ENCODE measurements at regions not wholly inside any gene's neighbourhood (a gene's known extent, or its start where the extent isn't known, plus 50 kb on each side); places are given as distances from the start of the nearest gene placed in this dataset.
"Not testable (repeated sequence)": the region's sequence is repeated elsewhere in the genome, so short reads cannot be mapped to it uniquely, and the experiment has no call there.

DNA sequence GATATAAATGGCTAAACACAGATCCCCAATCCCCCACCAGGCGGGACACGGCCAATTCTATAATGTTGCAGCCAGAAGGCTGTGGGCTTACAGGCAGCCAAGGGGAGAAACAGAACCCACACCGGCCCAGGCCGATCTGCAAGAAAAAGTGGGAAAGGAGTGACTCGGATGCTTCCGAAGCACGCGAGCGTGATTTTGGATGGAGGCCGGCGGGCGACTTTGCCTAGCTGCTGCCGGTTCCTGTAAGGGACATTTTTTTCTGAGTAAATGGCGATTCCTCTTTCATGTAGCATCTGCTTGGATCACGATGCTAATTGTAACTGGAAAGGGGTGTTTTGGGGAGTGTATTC lies 470.2 kb downstream of the PCDH19 start:
- Histone ChIP-seq H3K4me1 (ENCODE audit: control insufficient read depth, insufficient read depth, low read length) (no peaks in the 10 kb centered on the region), H3K36me3 (ENCODE audit: control insufficient read depth in 2 of 2, insufficient read depth in 1 of 2, low read length in 2 of 2) (no peaks in the 10 kb centered on the region), H3K27ac (ENCODE audit: extremely low read depth, low read depth, low read length) (no peak overlapping the region), H3K9me3 (ENCODE audit: control insufficient read depth, insufficient read depth, low read depth, low read length) (no peaks in the 10 kb centered on the region), H3K4me3 (ENCODE audit: low read depth, low read length) (no peak overlapping the region)
- CTCF ChIA-PET, result no interaction called here
- TF ChIP-seq ZNF302 (tag by site-specific recombination; IDR thresholded peaks at IDR 0.05; ENCODE audit: low read depth) (no peak), ZNF248 (tag by site-specific recombination; IDR thresholded peaks at IDR 0.05) (no peak), ZNF600 (tag by site-specific recombination; IDR thresholded peaks at IDR 0.05) (no peak), ZNF211 (tag by site-specific recombination; IDR thresholded peaks at IDR 0.05; ENCODE audit: low read depth) (no peak)
- POLR2A ChIA-PET, result no interaction called here

DNA sequence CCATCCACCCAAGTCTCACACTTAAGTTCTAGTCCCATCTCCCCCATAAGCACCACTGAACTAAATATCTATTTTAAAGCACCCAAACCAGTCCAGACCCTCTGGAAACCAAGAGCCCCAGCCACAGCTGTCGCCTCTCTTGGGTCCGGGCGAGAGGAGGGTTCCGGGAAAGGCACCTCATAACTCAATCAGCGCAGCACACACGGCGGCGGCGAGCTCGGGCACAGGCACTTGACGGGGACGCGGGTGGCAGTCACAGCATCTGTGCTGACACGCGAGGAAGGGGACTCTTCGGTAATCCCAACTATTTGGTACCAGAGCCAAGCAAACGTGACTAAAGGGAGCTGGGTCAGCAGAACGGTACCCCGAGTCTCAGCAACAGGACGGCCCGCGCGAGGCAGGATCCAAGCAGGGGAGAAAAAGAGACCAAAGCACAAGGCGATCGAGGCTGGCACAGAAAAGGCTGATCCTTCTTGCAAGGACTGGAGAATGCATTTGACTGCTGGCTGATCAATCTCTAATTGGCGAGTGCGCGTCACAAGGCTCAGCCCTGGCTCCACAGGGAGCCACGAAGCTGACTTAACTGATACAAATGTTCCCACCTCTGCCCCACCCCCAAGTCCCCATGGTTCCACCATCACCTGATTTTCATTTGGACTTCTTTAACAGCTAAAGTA lies 470.7 kb downstream of the PCDH19 start:
- H3K4me3 ChIP-seq (ENCODE audit: low read depth, low read length); H3K4me1 ChIP-seq (ENCODE audit: control insufficient read depth, insufficient read depth, low read length); POLR2A ChIA-PET; H3K36me3 ChIP-seq (ENCODE audit: control insufficient read depth in 2 of 2, insufficient read depth in 1 of 2, low read length in 2 of 2); CTCF ChIA-PET; H3K27ac ChIP-seq (ENCODE audit: extremely low read depth, low read depth, low read length); H3K9me3 ChIP-seq (ENCODE audit: control insufficient read depth, insufficient read depth, low read depth, low read length): not testable (repeated sequence)

DNA sequence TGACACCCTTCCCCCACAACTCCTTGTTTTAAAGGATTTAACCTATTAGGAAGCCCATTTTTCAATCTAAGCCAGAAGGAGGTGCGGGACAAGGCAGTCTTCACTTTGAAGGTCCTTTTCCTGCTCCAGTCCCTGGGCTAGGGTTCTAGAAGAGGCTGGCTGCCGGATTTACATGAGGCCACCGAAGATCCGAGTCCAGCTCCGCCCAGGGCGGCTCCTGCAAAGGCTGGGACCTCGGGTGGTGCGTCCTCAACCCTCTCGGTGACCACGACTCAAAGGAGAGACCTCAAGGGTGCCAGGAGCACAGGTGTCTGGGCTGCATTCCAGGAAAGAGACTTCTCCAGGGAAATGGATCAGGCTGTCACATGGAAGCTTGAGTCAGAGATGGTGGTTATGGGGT lies 471.6 kb downstream of the PCDH19 start:
- no peaks in the 10 kb centered on the region for H3K9me3 ChIP-seq (ENCODE audit: control insufficient read depth, insufficient read depth, low read depth, low read length)
- H3K27ac ChIP-seq (ENCODE audit: extremely low read depth, low read depth, low read length), result no peak overlapping the region
- no peaks in the 10 kb centered on the region for H3K4me1 ChIP-seq (ENCODE audit: control insufficient read depth, insufficient read depth, low read length)
- TF ChIP-seq ZNF121 (tag by site-specific recombination; IDR thresholded peaks at IDR 0.05) (no peak), SP2 (tag by site-specific recombination; IDR thresholded peaks at IDR 0.05) (no peak), ZNF48 (tag by site-specific recombination; IDR thresholded peaks at IDR 0.05) (no peak), ZBTB1 (tag by site-specific recombination; IDR thresholded peaks at IDR 0.05) (no peak), SP3 (tag by site-specific recombination; IDR thresholded peaks at IDR 0.05) (no peak), SETDB1 (IDR thresholded peaks at IDR 0.05; ENCODE audit: insufficient read length, low read length) (no peak), ZNF366 (tag by site-specific recombination; conservative IDR thresholded peaks at IDR 0.05) (no peak), ZNF221 (tag by site-specific recombination; IDR thresholded peaks at IDR 0.05; ENCODE audit: borderline replicate concordance) (no peak), KLF1 (tag by site-specific recombination; IDR thresholded peaks at IDR 0.05) (no peak), ZNF785 (tag by site-specific recombination; IDR thresholded peaks at IDR 0.05) (no peak), ZNF529 (tag by site-specific recombination; IDR thresholded peaks at IDR 0.05; ENCODE audit: insufficient replicate concordance) (no peak), ZNF311 (tag by site-specific recombination; IDR thresholded peaks at IDR 0.05; ENCODE audit: borderline replicate concordance) (no peak), ZFHX2 (tag by site-specific recombination; conservative IDR thresholded peaks at IDR 0.05) (no peak), ZNF571 (tag by site-specific recombination; IDR thresholded peaks at IDR 0.05) (no peak), ZNF660 (tag by site-specific recombination; IDR thresholded peaks at IDR 0.05) (no peak), ZNF214 (tag by site-specific recombination; IDR thresholded peaks at IDR 0.05; ENCODE audit: borderline replicate concordance) (no peak), ZNF707 (tag by site-specific recombination; IDR thresholded peaks at IDR 0.05) (no peak)
- TF ChIP-seq, protein P1, sequence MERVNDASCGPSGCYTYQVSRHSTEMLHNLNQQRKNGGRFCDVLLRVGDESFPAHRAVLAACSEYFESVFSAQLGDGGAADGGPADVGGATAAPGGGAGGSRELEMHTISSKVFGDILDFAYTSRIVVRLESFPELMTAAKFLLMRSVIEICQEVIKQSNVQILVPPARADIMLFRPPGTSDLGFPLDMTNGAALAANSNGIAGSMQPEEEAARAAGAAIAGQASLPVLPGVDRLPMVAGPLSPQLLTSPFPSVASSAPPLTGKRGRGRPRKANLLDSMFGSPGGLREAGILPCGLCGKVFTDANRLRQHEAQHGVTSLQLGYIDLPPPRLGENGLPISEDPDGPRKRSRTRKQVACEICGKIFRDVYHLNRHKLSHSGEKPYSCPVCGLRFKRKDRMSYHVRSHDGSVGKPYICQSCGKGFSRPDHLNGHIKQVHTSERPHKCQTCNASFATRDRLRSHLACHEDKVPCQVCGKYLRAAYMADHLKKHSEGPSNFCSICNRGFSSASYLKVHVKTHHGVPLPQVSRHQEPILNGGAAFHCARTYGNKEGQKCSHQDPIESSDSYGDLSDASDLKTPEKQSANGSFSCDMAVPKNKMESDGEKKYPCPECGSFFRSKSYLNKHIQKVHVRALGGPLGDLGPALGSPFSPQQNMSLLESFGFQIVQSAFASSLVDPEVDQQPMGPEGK (tag by site-specific recombination; IDR thresholded peaks at IDR 0.05), result no peak
- TF ChIP-seq, protein P2, sequence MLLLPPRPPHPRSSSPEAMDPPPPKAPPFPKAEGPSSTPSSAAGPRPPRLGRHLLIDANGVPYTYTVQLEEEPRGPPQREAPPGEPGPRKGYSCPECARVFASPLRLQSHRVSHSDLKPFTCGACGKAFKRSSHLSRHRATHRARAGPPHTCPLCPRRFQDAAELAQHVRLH (tag by site-specific recombination; IDR thresholded peaks at IDR 0.05), result no peak
- ChIA-PET POLR2A (no interaction called here), CTCF (no interaction called here)
- no peak overlapping the region for H3K4me3 ChIP-seq (ENCODE audit: low read depth, low read length)
- no peaks in the 10 kb centered on the region for H3K36me3 ChIP-seq (ENCODE audit: control insufficient read depth in 2 of 2, insufficient read depth in 1 of 2, low read length in 2 of 2)

Data from HEK293 (cell line).